SKM-1 treated with dmso at 0.1 percent for 144 hours (cell line): ENCODE measurements at regions not wholly inside any gene's neighbourhood (a gene's known extent, or its start where the extent isn't known, plus 50 kb on each side); places are given as distances from the start of the nearest gene placed in this dataset.
"Not testable (repeated sequence)": the region's sequence is repeated elsewhere in the genome, so short reads cannot be mapped to it uniquely, and the experiment has no call there.

ENCODE experiments used
- DNase-seq: peaks from one replicate; lab custom pipeline; 2025; ENCODE audit not compliant: unreplicated experiment; lab: John Stamatoyannopoulos, UW

GRCh38 chr4:112770114-112770513 is 133.2 kb downstream of the LARP7 start:
- DNase-seq: no peak

GRCh38 chr4:112775801-112776200 is 138.9 kb downstream of the LARP7 start:
- DNase-seq: peak; percentile 55

- no peak for DNase-seq
These were observed 139.6 kb downstream of the LARP7 start for GRCh38 chr4:112776535-112776934.

- DNase-seq: no peak
These were observed 141.6 kb downstream of the LARP7 start for GRCh38 chr4:112778520-112778919.

GRCh38 chr4:112793033-112793432 is 156.1 kb downstream of the LARP7 start:
- no peak for DNase-seq

GRCh38 chr4:112800001-112800400 is 163.1 kb downstream of the LARP7 start:
- no peak for DNase-seq

GRCh38 chr4:112801341-112801740 is 164.4 kb downstream of the LARP7 start:
- no peak for DNase-seq

- DNase-seq: no peak
These were observed 165.8 kb downstream of the LARP7 start for GRCh38 chr4:112802780-112803179.

- no peak for DNase-seq
These were observed 170.1 kb downstream of the LARP7 start for GRCh38 chr4:112807083-112807482.

GRCh38 chr4:112808001-112808400 is 171.1 kb downstream of the LARP7 start:
- peak; percentile 9 for DNase-seq

GRCh38 chr4:112813790-112814189 is 176.8 kb downstream of the LARP7 start:
- no peak for DNase-seq

- peak; percentile 75 for DNase-seq
These were observed 181.1 kb downstream of the LARP7 start for GRCh38 chr4:112817933-112818593.

- no peak for DNase-seq
These were observed 181.6 kb downstream of the LARP7 start for GRCh38 chr4:112818594-112818965.

- DNase-seq: no peak
These were observed 182.8 kb downstream of the LARP7 start for GRCh38 chr4:112819729-112820128.

- DNase-seq: no peak
These were observed 186.2 kb downstream of the LARP7 start for GRCh38 chr4:112823156-112823555.

- no peak for DNase-seq
These were observed 186.7 kb downstream of the LARP7 start for GRCh38 chr4:112823606-112824005.

- no peak for DNase-seq
These were observed 193.9 kb downstream of the LARP7 start for GRCh38 chr4:112830753-112831386.

- DNase-seq: no peak
These were observed 195.6 kb downstream of the LARP7 start for GRCh38 chr4:112832493-112832892.

- DNase-seq: no peak
These were observed 200.0 kb downstream of the LARP7 start for GRCh38 chr4:112836895-112837294.

GRCh38 chr4:112838015-112838414 is 201.1 kb downstream of the LARP7 start:
- DNase-seq: not testable (repeated sequence)

GRCh38 chr4:112840061-112840460 is 203.1 kb downstream of the LARP7 start:
- no peak for DNase-seq

GRCh38 chr4:112840619-112841018 is 203.7 kb downstream of the LARP7 start:
- DNase-seq: no peak

- no peak for DNase-seq
These were observed 205.6 kb downstream of the LARP7 start for GRCh38 chr4:112842513-112842912.
